A673 (cell line): ENCODE measurements at regions not wholly inside any gene's neighbourhood (a gene's known extent, or its start where the extent isn't known, plus 50 kb on each side); places are given as distances from the start of the nearest gene placed in this dataset.

ENCODE experiments used
- BruUV-seq: library from RNA; stranded (reverse); fragments of 400-500 nt; replicated peaks from 2 replicates; lab custom pipeline; 2021; lab: Mats Ljungman, UMichigan
- CTCF ChIA-PET: fragments of 300-600 bp; sonication (Branson Sonifier 250); formaldehyde crosslinking; loops from one replicate; lab custom pipeline; 2022; ENCODE audit warnings: antibody characterized with exemption; lab: Charles Lee
- POLR2A ChIA-PET: fragments of 300-600 bp; sonication (Branson Sonifier 250); formaldehyde crosslinking; loops from one replicate; lab custom pipeline; 2022; ENCODE audit warnings: antibody characterized with exemption; ENCODE audit not compliant: low non-redundant PET; lab: Charles Lee
- DNase-seq: peaks from one replicate; pipeline ENCODE4 v3.0.0-alpha.2; 2015; ENCODE audit warnings: low spot score
- H3K27ac ChIP-seq: fragments of 200-600 bp; sonication (generic); 2 replicates; pipeline ENCODE4 v1.5.1; 2016; ENCODE audit warnings: mixed run types, low read depth, mild to moderate bottlenecking, mixed read lengths, antibody characterized with exemption, low read length; ENCODE audit not compliant: poor library complexity, severe bottlenecking
- H3K27me3 ChIP-seq: fragments of 200-600 bp; sonication (generic); replicated peaks from 2 replicates; pipeline ENCODE4 v1.6.1; 2017; ENCODE audit warnings: mixed run types, low read depth, mild to moderate bottlenecking, mixed read lengths, antibody characterized with exemption, low read length; ENCODE audit not compliant: insufficient read depth, poor library complexity
- H3K36me3 ChIP-seq: fragments of 200-600 bp; sonication (generic); 2 replicates; pipeline ENCODE4 v1.6.1; 2016; ENCODE audit warnings: mixed run types, mild to moderate bottlenecking, mixed read lengths, antibody characterized with exemption, low read length; ENCODE audit not compliant: insufficient read depth, poor library complexity, severe bottlenecking
- H3K4me1 ChIP-seq: fragments of 200-600 bp; sonication (generic); 2 replicates; pipeline ENCODE4 v1.6.1; 2017; ENCODE audit warnings: mixed run types, mild to moderate bottlenecking, mixed read lengths, antibody characterized with exemption, low read length; ENCODE audit not compliant: insufficient read depth, poor library complexity, severe bottlenecking
- H3K4me3 ChIP-seq: fragments of 200-600 bp; sonication (generic); 2 replicates; pipeline ENCODE4 v1.5.1; 2016; ENCODE audit warnings: low read depth, mixed run types, mild to moderate bottlenecking, mixed read lengths, low read length; ENCODE audit not compliant: poor library complexity, severe bottlenecking
- H3K9me3 ChIP-seq: fragments of 200-600 bp; sonication (generic); 2 replicates; pipeline ENCODE4 v1.6.1; 2016; ENCODE audit warnings: mixed run types, low read depth, mild to moderate bottlenecking, mixed read lengths, antibody characterized with exemption, low read length; ENCODE audit not compliant: poor library complexity, severe bottlenecking
- CTCF ChIP-seq: fragments of 300-800, 200-600 bp; sonication (generic); conservative IDR thresholded peaks from 2 replicates; pipeline ENCODE4 v1.5.1; 2017; ENCODE audit warnings: low read depth, mild to moderate bottlenecking, antibody characterized with exemption, low read length, moderate library complexity, mixed read lengths
- EZH2 ChIP-seq: fragments of 200-600 bp; sonication (generic); IDR thresholded peaks from 2 replicates; pipeline ENCODE4 v1.6.1; 2017; ENCODE audit warnings: borderline replicate concordance, low read depth, mild to moderate bottlenecking, mixed read lengths, antibody characterized with exemption, low read length; ENCODE audit not compliant: poor library complexity, severe bottlenecking
- intact Hi-C: fragments of 100-400 bp; cut with micrococcal nuclease; formaldehyde crosslinking; loops from one replicate; pipeline ENCODE4 v1.10.0; 2022; ENCODE audit not compliant: unreplicated experiment

GRCh38 chr16:55943267-55943666 lies 68.1 kb upstream of the CES5A start:
- CTCF ChIA-PET: interaction anchor here (1.1 to 1.2 kb wide), 2 partner anchors 256 to 375 kb away, joined by 3 to 4 read pairs; no protein-coding TSS in a partner anchor
- no TSS peak for BruUV-seq

GRCh38 chr16:55942821-55943220 lies 67.6 kb upstream of the CES5A start:
- BruUV-seq: no TSS peak
- ChIA-PET POLR2A (no interaction called here), CTCF (interaction anchor here (1.1 to 1.2 kb wide), 2 partner anchors 256 to 375 kb away, joined by 3 to 4 read pairs; no protein-coding TSS in a partner anchor)

More at GRCh38 chr16:55943267-55943666, 68.1 kb upstream of the CES5A start:
- no peaks in the 10 kb centered on the region for H3K9me3 ChIP-seq
- TF ChIP-seq CTCF: no peak
- TF ChIP-seq EZH2: no peak
- no peak for DNase-seq
- H3K4me3 ChIP-seq: no peak overlapping the region
- intact Hi-C loops: loop anchor here (5.0 kb wide), 1 partner anchor 759 kb away; no protein-coding TSS in a partner anchor
- no peaks in the 10 kb centered on the region for H3K36me3 ChIP-seq
- H3K27ac ChIP-seq: no peak overlapping the region
- peaks cover 17% of the 10 kb centered on the region for H3K27me3 ChIP-seq
- no peaks in the 10 kb centered on the region for H3K4me1 ChIP-seq
- POLR2A ChIA-PET: no interaction called here

GRCh38 chr16:55941552-55941951 lies 66.4 kb upstream of the CES5A start:
- Histone ChIP-seq H3K27ac (no peak overlapping the region), H3K36me3 (no peaks in the 10 kb centered on the region), H3K4me3 (no peak overlapping the region), H3K9me3 (no peaks in the 10 kb centered on the region), H3K27me3 (peaks cover 21% of the 10 kb centered on the region), H3K4me1 (no peaks in the 10 kb centered on the region)
- no peak for TF ChIP-seq EZH2
- TF ChIP-seq CTCF: no peak
- no TSS peak for BruUV-seq
- POLR2A ChIA-PET: no interaction called here
- intact Hi-C loops: loop anchor here (5.0 kb wide), 1 partner anchor 761 kb away; no protein-coding TSS in a partner anchor
- no peak for DNase-seq
- CTCF ChIA-PET: no interaction called here

More at GRCh38 chr16:55942821-55943220, 67.6 kb upstream of the CES5A start:
- Histone ChIP-seq H3K4me1 (no peaks in the 10 kb centered on the region), H3K4me3 (no peak overlapping the region), H3K27ac (no peak overlapping the region), H3K9me3 (no peaks in the 10 kb centered on the region), H3K27me3 (peaks cover 19% of the 10 kb centered on the region), H3K36me3 (no peaks in the 10 kb centered on the region)
- DNase-seq: no peak
- intact Hi-C loops: loop anchor here (5.0 kb wide), 1 partner anchor 759 kb away; no protein-coding TSS in a partner anchor
- no peak for TF ChIP-seq EZH2
- no peak for TF ChIP-seq CTCF
